OCI-LY3 (cell line): ENCODE measurements at regions not wholly inside any gene's neighbourhood (a gene's known extent, or its start where the extent isn't known, plus 50 kb on each side); places are given as distances from the start of the nearest gene placed in this dataset.

Experiments used
- EZH2phosphoT487 ChIP-seq: fragments of 200-600 bp; shearing (Covaris generic); IDR thresholded peaks from 2 replicates; pipeline ENCODE4 v1.6.1; 2018; ENCODE audit warnings: antibody characterized with exemption, mixed run types, low read depth
- TF ChIP-seq, protein P1 (sequence below): fragments of 200-600, 300-600 bp; sonication (generic); IDR thresholded peaks from 2 replicates; pipeline ENCODE4 v1.5.1; 2014; ENCODE audit warnings: antibody characterized with exemption, low read length, low read depth

DNA sequence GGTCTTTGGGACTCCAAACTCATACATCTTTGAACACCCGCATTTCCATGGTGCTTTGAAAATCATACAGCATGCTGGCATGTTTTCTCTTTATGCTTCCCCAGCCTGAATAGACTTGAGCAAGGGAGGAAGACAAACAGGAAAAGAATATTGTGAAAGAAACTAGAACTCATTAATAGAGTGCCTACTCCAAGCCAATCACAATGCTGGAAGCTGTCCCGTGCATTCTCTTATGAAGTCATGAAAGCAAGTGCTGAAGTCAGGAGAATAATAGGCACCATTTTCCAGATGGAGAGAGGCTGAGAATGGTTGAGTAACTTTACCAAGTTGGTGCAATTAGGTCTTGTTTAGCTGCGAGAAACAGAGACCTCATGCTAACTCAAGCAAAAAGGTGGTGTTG is 102.5 kb upstream of the PTPRT start:
- TF ChIP-seq, protein P1, sequence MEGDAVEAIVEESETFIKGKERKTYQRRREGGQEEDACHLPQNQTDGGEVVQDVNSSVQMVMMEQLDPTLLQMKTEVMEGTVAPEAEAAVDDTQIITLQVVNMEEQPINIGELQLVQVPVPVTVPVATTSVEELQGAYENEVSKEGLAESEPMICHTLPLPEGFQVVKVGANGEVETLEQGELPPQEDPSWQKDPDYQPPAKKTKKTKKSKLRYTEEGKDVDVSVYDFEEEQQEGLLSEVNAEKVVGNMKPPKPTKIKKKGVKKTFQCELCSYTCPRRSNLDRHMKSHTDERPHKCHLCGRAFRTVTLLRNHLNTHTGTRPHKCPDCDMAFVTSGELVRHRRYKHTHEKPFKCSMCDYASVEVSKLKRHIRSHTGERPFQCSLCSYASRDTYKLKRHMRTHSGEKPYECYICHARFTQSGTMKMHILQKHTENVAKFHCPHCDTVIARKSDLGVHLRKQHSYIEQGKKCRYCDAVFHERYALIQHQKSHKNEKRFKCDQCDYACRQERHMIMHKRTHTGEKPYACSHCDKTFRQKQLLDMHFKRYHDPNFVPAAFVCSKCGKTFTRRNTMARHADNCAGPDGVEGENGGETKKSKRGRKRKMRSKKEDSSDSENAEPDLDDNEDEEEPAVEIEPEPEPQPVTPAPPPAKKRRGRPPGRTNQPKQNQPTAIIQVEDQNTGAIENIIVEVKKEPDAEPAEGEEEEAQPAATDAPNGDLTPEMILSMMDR, result no peak
- TF ChIP-seq EZH2phosphoT487, result no peak
